NCI-H2081 treated with DMSO at 0.1 percent for 48 hours (cell line): ENCODE measurements at regions not wholly inside any gene's neighbourhood (a gene's known extent, or its start where the extent isn't known, plus 50 kb on each side); places are given as distances from the start of the nearest gene placed in this dataset.

Experiments used
- DNase-seq: peaks from one replicate; lab custom pipeline; 2025; lab: John Stamatoyannopoulos, UW

GRCh38 chr15:39183164-39183881, 397.6 kb upstream of the THBS1 start:
- no peak for DNase-seq

- no peak for DNase-seq
These were observed 396.0 kb upstream of the THBS1 start for GRCh38 chr15:39184701-39185390.

GRCh38 chr15:39188314-39188713, 392.6 kb upstream of the THBS1 start:
- DNase-seq = no peak

GRCh38 chr15:39188930-39189329, 391.9 kb upstream of the THBS1 start:
- no peak for DNase-seq

- no peak for DNase-seq
These were observed 389.0 kb upstream of the THBS1 start for GRCh38 chr15:39191871-39192291.

- DNase-seq = no peak
These were observed 388.5 kb upstream of the THBS1 start for GRCh38 chr15:39192351-39192750.

GRCh38 chr15:39192979-39193560, 387.8 kb upstream of the THBS1 start:
- DNase-seq = no peak

GRCh38 chr15:39193611-39194010, 387.3 kb upstream of the THBS1 start:
- no peak for DNase-seq

- no peak for DNase-seq
These were observed 386.6 kb upstream of the THBS1 start for GRCh38 chr15:39194106-39194830.

- DNase-seq = no peak
These were observed 384.9 kb upstream of the THBS1 start for GRCh38 chr15:39195961-39196486.

GRCh38 chr15:39198044-39199000, 382.6 kb upstream of the THBS1 start:
- no peak for DNase-seq

- DNase-seq = no peak
These were observed 381.8 kb upstream of the THBS1 start for GRCh38 chr15:39199076-39199475.

GRCh38 chr15:39200586-39200985, 380.3 kb upstream of the THBS1 start:
- DNase-seq = no peak

- no peak for DNase-seq
These were observed 378.2 kb upstream of the THBS1 start for GRCh38 chr15:39202641-39203040.

GRCh38 chr15:39204031-39204430, 376.8 kb upstream of the THBS1 start:
- no peak for DNase-seq

GRCh38 chr15:39205081-39205480, 375.8 kb upstream of the THBS1 start:
- no peak for DNase-seq

- no peak for DNase-seq
These were observed 375.1 kb upstream of the THBS1 start for GRCh38 chr15:39205506-39206371.

GRCh38 chr15:39207532-39208115, 373.3 kb upstream of the THBS1 start:
- DNase-seq = no peak

- DNase-seq = no peak
These were observed 372.7 kb upstream of the THBS1 start for GRCh38 chr15:39208187-39208586.
